Coronary artery (tissue), 2 donors: ENCODE measurements at regions not wholly inside any gene's neighbourhood (a gene's known extent, or its start where the extent isn't known, plus 50 kb on each side); places are given as distances from the start of the nearest gene placed in this dataset.

ENCODE experiments used
- DNase-seq: peaks from one replicate; pipeline ENCODE4 v3.0.0-alpha.2; 2017; ENCODE audit warnings: low spot score
- H3K27ac ChIP-seq, 2 donors: fragments of 200-600 bp; sonication (generic); one replicate each; pipeline ENCODE4 v1.5.1; 2016 to 2019
- H3K4me3 ChIP-seq: fragments of 200-600 bp; sonication (generic); 2 replicates; pipeline ENCODE4 v1.5.1; 2016; ENCODE audit warnings: mild to moderate bottlenecking, moderate library complexity
- CTCF ChIP-seq: fragments of 200-600 bp; sonication (generic); IDR thresholded peaks from one replicate; pipeline ENCODE4 v1.5.1; 2019; ENCODE audit warnings: antibody characterized with exemption

GRCh38 chr16:86344881-86345280 lies 165.4 kb upstream of the FOXF1 start:
- TF ChIP-seq CTCF: no peak
- no peak for DNase-seq
- Histone ChIP-seq H3K27ac (no peak overlapping the region), H3K4me3 (no peak overlapping the region)

GRCh38 chr16:86345516-86345915 lies 164.8 kb upstream of the FOXF1 start:
- Histone ChIP-seq H3K27ac (no peak overlapping the region), H3K4me3 (no peak overlapping the region)
- TF ChIP-seq CTCF: no peak
- no peak for DNase-seq

- DNase-seq: no peak
- Histone ChIP-seq H3K27ac (no peak overlapping the region), H3K4me3 (no peak overlapping the region)
- TF ChIP-seq CTCF: no peak
These were observed 164.3 kb upstream of the FOXF1 start for GRCh38 chr16:86346034-86346433.

- no peak for TF ChIP-seq CTCF
- no peak overlapping the region for H3K4me3 ChIP-seq
- no peak overlapping the region for H3K27ac ChIP-seq
- DNase-seq: no peak
These were observed 163.2 kb upstream of the FOXF1 start for GRCh38 chr16:86347090-86347489.

GRCh38 chr16:86347916-86348555 lies 162.3 kb upstream of the FOXF1 start:
- no peak for TF ChIP-seq CTCF
- Histone ChIP-seq H3K4me3 (no peak overlapping the region), H3K27ac (no peak overlapping the region)
- no peak for DNase-seq

GRCh38 chr16:86349338-86349900 lies 160.9 kb upstream of the FOXF1 start:
- TF ChIP-seq CTCF: no peak
- no peak overlapping the region for H3K27ac ChIP-seq
- no peak for DNase-seq
- H3K4me3 ChIP-seq: no peak overlapping the region

GRCh38 chr16:86350289-86350688 lies 160.0 kb upstream of the FOXF1 start:
- Histone ChIP-seq H3K27ac (no peak overlapping the region), H3K4me3 (no peak overlapping the region)
- no peak for DNase-seq
- no peak for TF ChIP-seq CTCF
